ENCODE measurements at regions not wholly inside any gene's neighbourhood (a gene's known extent, or its start where the extent isn't known, plus 50 kb on each side); places are given as distances from the start of the nearest gene placed in this dataset.

DNA sequence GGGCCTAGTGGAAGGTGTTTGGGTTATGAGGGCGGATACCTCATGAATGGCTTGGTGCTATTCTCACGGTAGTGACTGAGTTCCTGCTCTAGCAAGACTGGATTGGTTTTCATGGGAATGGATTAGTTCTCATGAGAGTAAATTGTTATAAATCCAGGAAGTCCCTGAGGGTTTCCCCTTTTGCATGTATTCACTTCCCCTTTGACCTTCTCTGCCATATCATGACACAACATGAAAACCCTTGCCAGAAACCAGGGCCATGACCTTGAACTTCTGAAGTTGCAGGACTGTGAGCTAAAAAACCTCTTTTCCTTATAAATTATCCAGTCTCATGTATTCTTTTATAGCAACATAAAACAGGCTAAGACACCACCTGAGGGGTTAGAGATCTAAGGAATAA is 529.7 kb upstream of the RPS6KA3 start (continued):
- TF ChIP-seq, protein P1, sequence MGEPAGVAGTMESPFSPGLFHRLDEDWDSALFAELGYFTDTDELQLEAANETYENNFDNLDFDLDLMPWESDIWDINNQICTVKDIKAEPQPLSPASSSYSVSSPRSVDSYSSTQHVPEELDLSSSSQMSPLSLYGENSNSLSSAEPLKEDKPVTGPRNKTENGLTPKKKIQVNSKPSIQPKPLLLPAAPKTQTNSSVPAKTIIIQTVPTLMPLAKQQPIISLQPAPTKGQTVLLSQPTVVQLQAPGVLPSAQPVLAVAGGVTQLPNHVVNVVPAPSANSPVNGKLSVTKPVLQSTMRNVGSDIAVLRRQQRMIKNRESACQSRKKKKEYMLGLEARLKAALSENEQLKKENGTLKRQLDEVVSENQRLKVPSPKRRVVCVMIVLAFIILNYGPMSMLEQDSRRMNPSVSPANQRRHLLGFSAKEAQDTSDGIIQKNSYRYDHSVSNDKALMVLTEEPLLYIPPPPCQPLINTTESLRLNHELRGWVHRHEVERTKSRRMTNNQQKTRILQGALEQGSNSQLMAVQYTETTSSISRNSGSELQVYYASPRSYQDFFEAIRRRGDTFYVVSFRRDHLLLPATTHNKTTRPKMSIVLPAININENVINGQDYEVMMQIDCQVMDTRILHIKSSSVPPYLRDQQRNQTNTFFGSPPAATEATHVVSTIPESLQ (CRISPR knock-in tag; IDR thresholded peaks at IDR 0.05): no peak

DNA sequence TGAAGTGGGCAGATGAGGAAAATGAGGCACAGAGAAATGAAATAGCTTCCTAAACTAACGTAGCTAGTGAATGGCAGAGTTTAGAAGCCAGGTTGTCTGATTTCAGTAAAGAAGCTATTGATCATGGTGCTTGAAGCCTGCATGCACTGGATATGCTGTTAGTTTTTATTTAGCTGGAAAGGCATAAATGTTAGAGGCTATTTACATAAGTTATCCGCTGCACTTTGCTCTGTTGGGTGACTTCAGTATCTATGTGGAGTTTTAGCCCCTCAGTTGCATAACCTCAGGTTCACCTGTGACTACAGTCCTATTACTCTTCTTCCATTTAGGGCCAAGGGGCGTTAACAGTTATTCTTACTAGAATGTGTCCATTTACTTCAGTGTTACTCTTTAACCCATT is 522.4 kb upstream of the RPS6KA3 start:
- no peaks in the 10 kb centered on the region for H3K27me3 Mint-ChIP-seq (ENCODE audit: low read depth)
- ATAC-seq: no peak
- no peak overlapping the region for H3K27ac Mint-ChIP-seq
- POLR2A ChIA-PET: no interaction called here
- CTCF ChIA-PET: no interaction called here
- H3K4me3 Mint-ChIP-seq: no peak overlapping the region
- no peaks in the 10 kb centered on the region for H3K36me3 Mint-ChIP-seq
- DNase-seq (ENCODE audit: low spot score): no peak
- H3K4me1 Mint-ChIP-seq: peaks cover 6% of the 10 kb centered on the region
- H3K9me3 Mint-ChIP-seq: 0 out of 2 replicates have a peak, but pooled peaks cover 2% of the 10 kb centered on the region
- no peak for TF ChIP-seq PRRX2 (CRISPR knock-in tag; IDR thresholded peaks at IDR 0.05)
- TF ChIP-seq EMX1 (CRISPR knock-in tag; IDR thresholded peaks at IDR 0.05): no peak
- TF ChIP-seq, protein P2, sequence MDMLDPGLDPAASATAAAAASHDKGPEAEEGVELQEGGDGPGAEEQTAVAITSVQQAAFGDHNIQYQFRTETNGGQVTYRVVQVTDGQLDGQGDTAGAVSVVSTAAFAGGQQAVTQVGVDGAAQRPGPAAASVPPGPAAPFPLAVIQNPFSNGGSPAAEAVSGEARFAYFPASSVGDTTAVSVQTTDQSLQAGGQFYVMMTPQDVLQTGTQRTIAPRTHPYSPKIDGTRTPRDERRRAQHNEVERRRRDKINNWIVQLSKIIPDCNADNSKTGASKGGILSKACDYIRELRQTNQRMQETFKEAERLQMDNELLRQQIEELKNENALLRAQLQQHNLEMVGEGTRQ (CRISPR knock-in tag; IDR thresholded peaks at IDR 0.05): no peak

DNA sequence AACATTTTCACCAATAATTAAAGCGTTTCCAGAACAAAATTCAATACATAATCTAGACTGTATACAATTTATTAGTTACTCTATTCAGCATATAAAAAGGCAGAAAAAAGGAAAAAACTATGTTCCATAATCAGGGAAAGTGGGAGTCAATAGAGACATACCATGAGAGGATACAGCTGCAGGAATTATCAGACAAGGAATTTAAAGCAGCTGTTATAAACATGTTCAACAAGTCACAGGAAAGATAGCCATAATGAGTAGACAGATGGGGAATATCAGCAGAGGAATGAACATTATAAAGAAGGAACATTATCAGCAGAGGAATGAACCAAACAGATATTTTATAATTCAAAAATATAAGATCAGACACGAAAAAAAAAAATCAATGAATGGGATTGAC is 500.6 kb upstream of the RPS6KA3 start:
- H3K9me3 Mint-ChIP-seq: peaks cover 17% of the 10 kb centered on the region
- no peaks in the 10 kb centered on the region for H3K4me1 Mint-ChIP-seq
- POLR2A ChIA-PET: no interaction called here
- ATAC-seq (no peak), DNase-seq (ENCODE audit: low spot score) (no peak)
- H3K36me3 Mint-ChIP-seq: peaks cover 5% of the 10 kb centered on the region
- no peaks in the 10 kb centered on the region for H3K27me3 Mint-ChIP-seq (ENCODE audit: low read depth)
- H3K27ac Mint-ChIP-seq: no peak overlapping the region
- CTCF ChIA-PET: no interaction called here
- no peak overlapping the region for H3K4me3 Mint-ChIP-seq
- TF ChIP-seq, protein P3, sequence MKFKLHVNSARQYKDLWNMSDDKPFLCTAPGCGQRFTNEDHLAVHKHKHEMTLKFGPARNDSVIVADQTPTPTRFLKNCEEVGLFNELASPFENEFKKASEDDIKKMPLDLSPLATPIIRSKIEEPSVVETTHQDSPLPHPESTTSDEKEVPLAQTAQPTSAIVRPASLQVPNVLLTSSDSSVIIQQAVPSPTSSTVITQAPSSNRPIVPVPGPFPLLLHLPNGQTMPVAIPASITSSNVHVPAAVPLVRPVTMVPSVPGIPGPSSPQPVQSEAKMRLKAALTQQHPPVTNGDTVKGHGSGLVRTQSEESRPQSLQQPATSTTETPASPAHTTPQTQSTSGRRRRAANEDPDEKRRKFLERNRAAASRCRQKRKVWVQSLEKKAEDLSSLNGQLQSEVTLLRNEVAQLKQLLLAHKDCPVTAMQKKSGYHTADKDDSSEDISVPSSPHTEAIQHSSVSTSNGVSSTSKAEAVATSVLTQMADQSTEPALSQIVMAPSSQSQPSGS (CRISPR knock-in tag; IDR thresholded peaks at IDR 0.05; ENCODE audit: borderline replicate concordance, low read depth): no peak
- TF ChIP-seq NFYB (CRISPR knock-in tag; conservative IDR thresholded peaks at IDR 0.05; ENCODE audit: low read depth) (no peak), GRHL2 (CRISPR knock-in tag; IDR thresholded peaks at IDR 0.05; ENCODE audit: insufficient replicate concordance, severe bottlenecking) (no peak), ELF4 (CRISPR knock-in tag; IDR thresholded peaks at IDR 0.05; ENCODE audit: low read depth) (no peak), KAT7 (CRISPR knock-in tag; IDR thresholded peaks at IDR 0.05; ENCODE audit: borderline replicate concordance) (no peak), GABPB1 (CRISPR knock-in tag; IDR thresholded peaks at IDR 0.05) (no peak), ETV6 (CRISPR knock-in tag; IDR thresholded peaks at IDR 0.05) (no peak)
- TF ChIP-seq, protein P4, sequence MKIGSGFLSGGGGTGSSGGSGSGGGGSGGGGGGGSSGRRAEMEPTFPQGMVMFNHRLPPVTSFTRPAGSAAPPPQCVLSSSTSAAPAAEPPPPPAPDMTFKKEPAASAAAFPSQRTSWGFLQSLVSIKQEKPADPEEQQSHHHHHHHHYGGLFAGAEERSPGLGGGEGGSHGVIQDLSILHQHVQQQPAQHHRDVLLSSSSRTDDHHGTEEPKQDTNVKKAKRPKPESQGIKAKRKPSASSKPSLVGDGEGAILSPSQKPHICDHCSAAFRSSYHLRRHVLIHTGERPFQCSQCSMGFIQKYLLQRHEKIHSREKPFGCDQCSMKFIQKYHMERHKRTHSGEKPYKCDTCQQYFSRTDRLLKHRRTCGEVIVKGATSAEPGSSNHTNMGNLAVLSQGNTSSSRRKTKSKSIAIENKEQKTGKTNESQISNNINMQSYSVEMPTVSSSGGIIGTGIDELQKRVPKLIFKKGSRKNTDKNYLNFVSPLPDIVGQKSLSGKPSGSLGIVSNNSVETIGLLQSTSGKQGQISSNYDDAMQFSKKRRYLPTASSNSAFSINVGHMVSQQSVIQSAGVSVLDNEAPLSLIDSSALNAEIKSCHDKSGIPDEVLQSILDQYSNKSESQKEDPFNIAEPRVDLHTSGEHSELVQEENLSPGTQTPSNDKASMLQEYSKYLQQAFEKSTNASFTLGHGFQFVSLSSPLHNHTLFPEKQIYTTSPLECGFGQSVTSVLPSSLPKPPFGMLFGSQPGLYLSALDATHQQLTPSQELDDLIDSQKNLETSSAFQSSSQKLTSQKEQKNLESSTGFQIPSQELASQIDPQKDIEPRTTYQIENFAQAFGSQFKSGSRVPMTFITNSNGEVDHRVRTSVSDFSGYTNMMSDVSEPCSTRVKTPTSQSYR (CRISPR knock-in tag; IDR thresholded peaks at IDR 0.05): no peak
- TF ChIP-seq, protein P5, sequence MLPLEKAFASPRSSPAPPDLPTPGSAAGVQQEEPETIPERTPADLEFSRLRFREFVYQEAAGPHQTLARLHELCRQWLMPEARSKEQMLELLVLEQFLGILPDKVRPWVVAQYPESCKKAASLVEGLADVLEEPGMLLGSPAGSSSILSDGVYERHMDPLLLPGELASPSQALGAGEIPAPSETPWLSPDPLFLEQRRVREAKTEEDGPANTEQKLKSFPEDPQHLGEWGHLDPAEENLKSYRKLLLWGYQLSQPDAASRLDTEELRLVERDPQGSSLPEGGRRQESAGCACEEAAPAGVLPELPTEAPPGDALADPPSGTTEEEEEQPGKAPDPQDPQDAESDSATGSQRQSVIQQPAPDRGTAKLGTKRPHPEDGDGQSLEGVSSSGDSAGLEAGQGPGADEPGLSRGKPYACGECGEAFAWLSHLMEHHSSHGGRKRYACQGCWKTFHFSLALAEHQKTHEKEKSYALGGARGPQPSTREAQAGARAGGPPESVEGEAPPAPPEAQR (CRISPR knock-in tag; IDR thresholded peaks at IDR 0.05): no peak
- TF ChIP-seq, protein P6, sequence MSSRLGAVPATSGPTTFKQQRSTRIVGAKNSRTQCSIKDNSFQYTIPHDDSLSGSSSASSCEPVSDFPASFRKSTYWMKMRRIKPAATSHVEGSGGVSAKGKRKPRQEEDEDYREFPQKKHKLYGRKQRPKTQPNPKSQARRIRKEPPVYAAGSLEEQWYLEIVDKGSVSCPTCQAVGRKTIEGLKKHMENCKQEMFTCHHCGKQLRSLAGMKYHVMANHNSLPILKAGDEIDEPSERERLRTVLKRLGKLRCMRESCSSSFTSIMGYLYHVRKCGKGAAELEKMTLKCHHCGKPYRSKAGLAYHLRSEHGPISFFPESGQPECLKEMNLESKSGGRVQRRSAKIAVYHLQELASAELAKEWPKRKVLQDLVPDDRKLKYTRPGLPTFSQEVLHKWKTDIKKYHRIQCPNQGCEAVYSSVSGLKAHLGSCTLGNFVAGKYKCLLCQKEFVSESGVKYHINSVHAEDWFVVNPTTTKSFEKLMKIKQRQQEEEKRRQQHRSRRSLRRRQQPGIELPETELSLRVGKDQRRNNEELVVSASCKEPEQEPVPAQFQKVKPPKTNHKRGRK (CRISPR knock-in tag; IDR thresholded peaks at IDR 0.05; ENCODE audit: borderline replicate concordance): no peak
- TF ChIP-seq, protein P7, sequence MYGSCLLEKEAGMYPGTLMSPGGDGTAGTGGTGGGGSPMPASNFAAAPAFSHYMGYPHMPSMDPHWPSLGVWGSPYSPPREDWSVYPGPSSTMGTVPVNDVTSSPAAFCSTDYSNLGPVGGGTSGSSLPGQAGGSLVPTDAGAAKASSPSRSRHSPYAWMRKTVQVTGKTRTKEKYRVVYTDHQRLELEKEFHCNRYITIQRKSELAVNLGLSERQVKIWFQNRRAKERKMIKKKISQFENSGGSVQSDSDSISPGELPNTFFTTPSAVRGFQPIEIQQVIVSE (CRISPR knock-in tag; IDR thresholded peaks at IDR 0.05; ENCODE audit: borderline replicate concordance): no peak

Data from WTC11 (cell line).